Adrenal gland (tissue), 5 donors: ENCODE measurements at regions not wholly inside any gene's neighbourhood (a gene's known extent, or its start where the extent isn't known, plus 50 kb on each side); places are given as distances from the start of the nearest gene placed in this dataset.

ENCODE experiments used
- POLR2A ChIP-seq, 2 donors: fragments of 450-650 bp; IDR thresholded peaks; one replicate each; pipeline ENCODE4 v1.6.1; 2017; ENCODE audit warnings: antibody characterized with exemption in 2 of 2, mild to moderate bottlenecking in 2 of 2, moderate library complexity in 1 of 2
- TF ChIP-seq, protein P1 (sequence below), 6 experiments: fragments of 450-650 bp in 4 of 6; fragments of 200-600 bp in 2 of 6; sonication (generic) in 1 of 6; IDR thresholded peaks; 1 replicate in 5 of 6; 2 replicates in 1 of 6; pipeline versions ENCODE4 v1.5.1 to v1.8.0; 2016 to 2021; ENCODE audit warnings: antibody characterized with exemption in 6 of 6, mild to moderate bottlenecking in 2 of 6, moderate library complexity in 1 of 6
- donor health status: DM: no; HTN: no; CAD: no.

DNA sequence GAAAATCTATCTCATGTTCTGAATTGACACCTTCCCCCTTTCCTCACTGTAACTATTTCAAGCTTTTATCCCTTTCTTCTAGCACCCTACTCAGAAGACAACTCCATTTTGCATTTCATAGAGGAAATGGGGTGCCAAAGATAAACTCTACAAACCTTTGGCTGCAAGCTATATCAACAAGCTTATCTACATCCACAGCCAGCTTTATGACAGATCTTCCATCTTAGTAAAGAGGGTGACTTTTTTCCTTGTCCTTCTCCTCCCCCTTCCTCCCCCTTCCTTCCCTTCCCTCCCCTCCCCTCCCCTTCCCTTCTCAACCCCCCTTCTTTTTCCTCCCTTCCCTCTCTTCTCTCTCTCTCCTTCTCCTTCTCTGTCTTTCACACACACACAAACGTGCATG is 58.0 kb upstream of the OLIG3 start:
- TF ChIP-seq, protein P1, sequence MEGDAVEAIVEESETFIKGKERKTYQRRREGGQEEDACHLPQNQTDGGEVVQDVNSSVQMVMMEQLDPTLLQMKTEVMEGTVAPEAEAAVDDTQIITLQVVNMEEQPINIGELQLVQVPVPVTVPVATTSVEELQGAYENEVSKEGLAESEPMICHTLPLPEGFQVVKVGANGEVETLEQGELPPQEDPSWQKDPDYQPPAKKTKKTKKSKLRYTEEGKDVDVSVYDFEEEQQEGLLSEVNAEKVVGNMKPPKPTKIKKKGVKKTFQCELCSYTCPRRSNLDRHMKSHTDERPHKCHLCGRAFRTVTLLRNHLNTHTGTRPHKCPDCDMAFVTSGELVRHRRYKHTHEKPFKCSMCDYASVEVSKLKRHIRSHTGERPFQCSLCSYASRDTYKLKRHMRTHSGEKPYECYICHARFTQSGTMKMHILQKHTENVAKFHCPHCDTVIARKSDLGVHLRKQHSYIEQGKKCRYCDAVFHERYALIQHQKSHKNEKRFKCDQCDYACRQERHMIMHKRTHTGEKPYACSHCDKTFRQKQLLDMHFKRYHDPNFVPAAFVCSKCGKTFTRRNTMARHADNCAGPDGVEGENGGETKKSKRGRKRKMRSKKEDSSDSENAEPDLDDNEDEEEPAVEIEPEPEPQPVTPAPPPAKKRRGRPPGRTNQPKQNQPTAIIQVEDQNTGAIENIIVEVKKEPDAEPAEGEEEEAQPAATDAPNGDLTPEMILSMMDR (IDR thresholded peaks at IDR 0.05): no peak
- TF ChIP-seq POLR2A (IDR thresholded peaks at IDR 0.05): no peak
